ENCODE measurements at regions not wholly inside any gene's neighbourhood (a gene's known extent, or its start where the extent isn't known, plus 50 kb on each side); places are given as distances from the start of the nearest gene placed in this dataset.

DNA sequence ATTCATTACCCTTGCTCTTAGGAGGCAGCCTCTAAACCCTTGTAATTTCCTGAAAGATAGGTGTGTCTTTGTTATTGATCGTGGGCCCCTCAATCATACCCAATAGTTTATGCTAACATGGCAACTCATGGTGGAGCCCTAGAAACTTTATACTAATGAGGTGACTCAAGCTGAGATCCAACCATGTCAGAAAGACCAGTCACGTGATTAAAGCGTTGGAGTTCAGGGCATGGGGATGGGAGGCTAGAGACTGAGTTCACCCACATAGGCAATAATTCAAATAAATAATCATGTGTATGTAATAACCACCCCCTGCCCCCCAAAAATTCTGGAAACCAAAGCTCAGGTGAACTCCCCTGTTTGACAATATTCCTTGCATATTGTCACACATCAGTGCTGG, 99.5 kb upstream of the TUSC7 start:
- no peak for TF ChIP-seq EP300 (IDR thresholded peaks at IDR 0.05)
- TF ChIP-seq, protein P1, sequence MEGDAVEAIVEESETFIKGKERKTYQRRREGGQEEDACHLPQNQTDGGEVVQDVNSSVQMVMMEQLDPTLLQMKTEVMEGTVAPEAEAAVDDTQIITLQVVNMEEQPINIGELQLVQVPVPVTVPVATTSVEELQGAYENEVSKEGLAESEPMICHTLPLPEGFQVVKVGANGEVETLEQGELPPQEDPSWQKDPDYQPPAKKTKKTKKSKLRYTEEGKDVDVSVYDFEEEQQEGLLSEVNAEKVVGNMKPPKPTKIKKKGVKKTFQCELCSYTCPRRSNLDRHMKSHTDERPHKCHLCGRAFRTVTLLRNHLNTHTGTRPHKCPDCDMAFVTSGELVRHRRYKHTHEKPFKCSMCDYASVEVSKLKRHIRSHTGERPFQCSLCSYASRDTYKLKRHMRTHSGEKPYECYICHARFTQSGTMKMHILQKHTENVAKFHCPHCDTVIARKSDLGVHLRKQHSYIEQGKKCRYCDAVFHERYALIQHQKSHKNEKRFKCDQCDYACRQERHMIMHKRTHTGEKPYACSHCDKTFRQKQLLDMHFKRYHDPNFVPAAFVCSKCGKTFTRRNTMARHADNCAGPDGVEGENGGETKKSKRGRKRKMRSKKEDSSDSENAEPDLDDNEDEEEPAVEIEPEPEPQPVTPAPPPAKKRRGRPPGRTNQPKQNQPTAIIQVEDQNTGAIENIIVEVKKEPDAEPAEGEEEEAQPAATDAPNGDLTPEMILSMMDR (IDR thresholded peaks at IDR 0.05) = no peak
- WGBS, 3 donors = 90 to 97% (median 94%) methylated on average over 3 of the region's 3 CpGs
- no peaks in the 10 kb centered on the region for H3K9me3 ChIP-seq
- H3K27ac ChIP-seq = no peak overlapping the region
- no peak for DNase-seq
- no peaks in the 10 kb centered on the region for H3K27me3 ChIP-seq
- H3K36me3 ChIP-seq = no peaks in the 10 kb centered on the region
- no peak overlapping the region for H3K4me3 ChIP-seq
- H3K4me1 ChIP-seq (ENCODE audit: insufficient read depth) = no peaks in the 10 kb centered on the region
- intact Hi-C loops (cut with DNase I) = no loop called here

DNA sequence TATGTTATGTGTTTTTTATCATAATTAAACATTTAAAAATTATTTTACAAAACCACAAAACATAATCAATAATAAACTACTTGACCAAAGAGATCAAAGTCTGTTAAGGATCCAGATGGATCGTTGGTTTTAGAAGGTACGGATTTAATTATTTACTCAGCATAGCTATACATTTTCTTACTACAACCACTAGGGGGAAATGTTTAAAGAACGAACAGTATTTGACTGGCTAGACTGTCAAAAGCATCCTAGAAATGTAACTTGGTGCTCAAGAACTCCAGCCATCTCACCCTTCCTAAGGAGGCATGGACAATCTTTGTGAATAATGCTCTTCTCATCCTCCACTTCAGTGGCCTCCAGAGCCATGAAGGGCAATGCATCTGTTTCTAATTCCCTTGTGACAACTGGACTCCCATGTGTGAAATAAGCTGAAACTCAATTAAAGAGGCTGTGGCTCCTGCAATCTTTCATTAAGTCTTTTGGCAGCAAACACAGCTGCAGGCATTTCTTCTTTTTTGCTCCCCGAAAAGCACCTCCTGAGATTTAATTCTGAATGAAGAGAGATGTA, 94.7 kb upstream of the TUSC7 start:
- H3K27me3 ChIP-seq = no peaks in the 10 kb centered on the region
- TF ChIP-seq EP300 (IDR thresholded peaks at IDR 0.05) = no peak
- no peak for TF ChIP-seq POLR2A (IDR thresholded peaks at IDR 0.05)
- TF ChIP-seq, protein P1 (IDR thresholded peaks at IDR 0.05) = no peak
- H3K4me1 ChIP-seq (ENCODE audit: insufficient read depth) = no peaks in the 10 kb centered on the region
- intact Hi-C loops (cut with DNase I) = no loop called here
- H3K4me3 ChIP-seq = no peak overlapping the region
- no peak for DNase-seq
- H3K27ac ChIP-seq = no peak overlapping the region
- H3K9me3 ChIP-seq = no peaks in the 10 kb centered on the region
- H3K36me3 ChIP-seq = no peaks in the 10 kb centered on the region
- 49 to 52% (median 50%) methylated on average over 4 of the region's 4 CpGs for WGBS, 3 donors

DNA sequence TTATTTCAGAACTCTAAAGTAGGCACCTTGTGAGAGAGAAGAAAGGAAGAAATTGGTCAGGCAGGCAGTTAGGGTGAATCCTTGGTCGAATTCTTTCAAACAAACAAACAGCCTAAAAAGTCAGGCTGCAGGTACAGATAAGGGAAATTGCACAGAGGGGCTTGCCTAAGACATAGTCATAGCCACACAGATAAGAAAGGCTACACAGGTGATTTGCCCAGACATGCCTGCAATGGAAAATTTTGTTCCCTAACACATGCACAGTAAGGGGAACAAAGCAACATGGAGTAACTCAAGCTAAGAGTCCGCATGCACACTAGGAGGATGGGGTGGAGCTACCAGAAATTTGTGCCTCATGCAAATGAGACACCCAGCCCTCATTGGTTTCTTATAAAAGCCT, 91.4 kb upstream of the TUSC7 start:
- TF ChIP-seq, protein P1 (IDR thresholded peaks at IDR 0.05) = no peak
- Histone ChIP-seq H3K27me3 (no peaks in the 10 kb centered on the region), H3K4me1 (ENCODE audit: insufficient read depth) (no peaks in the 10 kb centered on the region), H3K36me3 (no peaks in the 10 kb centered on the region), H3K9me3 (no peaks in the 10 kb centered on the region), H3K27ac (no peak overlapping the region), H3K4me3 (no peak overlapping the region)
- DNase-seq = no peak
- intact Hi-C loops (cut with DNase I) = no loop called here
- WGBS, 3 donors = 68 to 86% (median 81%) methylated on average over 2 of the region's 2 CpGs

DNA sequence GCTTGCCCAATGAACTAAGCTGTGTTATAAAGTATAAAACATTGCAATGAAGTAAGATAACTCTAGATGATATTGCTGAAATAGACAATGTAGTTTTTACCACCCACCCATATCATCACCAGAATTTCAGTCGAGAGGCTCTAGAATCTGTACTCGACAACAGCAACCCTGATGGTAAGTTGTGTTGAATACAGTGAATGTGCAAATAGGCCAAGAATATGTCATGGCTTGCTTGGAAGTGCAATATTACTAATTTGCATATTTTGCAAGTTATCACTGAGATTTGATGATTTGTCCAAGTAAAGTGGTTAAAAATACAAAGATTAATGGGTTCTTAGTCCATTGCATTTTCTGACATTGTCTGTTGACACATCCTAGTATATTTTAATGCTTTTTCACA, 90.6 kb upstream of the TUSC7 start:
- intact Hi-C loops (cut with DNase I) = no loop called here
- Histone ChIP-seq H3K4me1 (ENCODE audit: insufficient read depth) (no peaks in the 10 kb centered on the region), H3K27me3 (no peaks in the 10 kb centered on the region), H3K4me3 (no peak overlapping the region), H3K36me3 (no peaks in the 10 kb centered on the region), H3K9me3 (no peaks in the 10 kb centered on the region), H3K27ac (no peak overlapping the region)
- no peak for DNase-seq
- WGBS, 3 donors = 91 to 92% (median 92%) methylated on average over 2 of the region's 2 CpGs
- TF ChIP-seq EP300 (IDR thresholded peaks at IDR 0.05) (no peak), POLR2A (IDR thresholded peaks at IDR 0.05) (no peak)
- TF ChIP-seq, protein P1 (IDR thresholded peaks at IDR 0.05) = no peak

DNA sequence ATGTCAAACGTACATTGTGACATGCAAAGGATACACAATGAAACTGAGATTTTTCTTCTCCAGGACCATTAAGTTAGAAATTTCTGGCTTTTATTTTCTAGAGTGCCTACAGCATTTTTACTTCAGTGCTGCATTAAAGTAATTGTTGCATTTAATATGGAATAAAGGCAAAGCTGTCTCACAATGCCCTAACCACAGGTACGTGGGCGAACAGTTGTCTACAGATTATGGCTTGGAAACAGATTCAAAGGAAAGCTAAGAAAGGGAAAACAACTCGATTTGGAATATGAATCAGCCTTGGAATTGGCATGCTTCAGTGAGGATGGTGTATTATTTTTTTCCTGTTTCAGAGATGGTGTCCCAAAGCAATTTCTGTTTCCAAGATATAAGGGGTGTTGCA, 79.1 kb upstream of the TUSC7 start:
- 34 to 62% (median 57%) methylated on average over 4 of the region's 4 CpGs for WGBS, 3 donors
- no peaks in the 10 kb centered on the region for H3K9me3 ChIP-seq
- DNase-seq = no peak
- intact Hi-C loops (cut with DNase I) = no loop called here
- H3K36me3 ChIP-seq = no peaks in the 10 kb centered on the region
- TF ChIP-seq, protein P1 (IDR thresholded peaks at IDR 0.05) = no peak
- no peak for TF ChIP-seq POLR2A (IDR thresholded peaks at IDR 0.05)
- no peak for TF ChIP-seq EP300 (IDR thresholded peaks at IDR 0.05)
- no peaks in the 10 kb centered on the region for H3K27me3 ChIP-seq
- H3K27ac ChIP-seq = no peak overlapping the region
- no peak overlapping the region for H3K4me3 ChIP-seq
- no peaks in the 10 kb centered on the region for H3K4me1 ChIP-seq (ENCODE audit: insufficient read depth)

Data from ovary (tissue), 7 donors.